ENCODE measurements at regions not wholly inside any gene's neighbourhood (a gene's known extent, or its start where the extent isn't known, plus 50 kb on each side); places are given as distances from the start of the nearest gene placed in this dataset.
"Not testable (repeated sequence)": the region's sequence is repeated elsewhere in the genome, so short reads cannot be mapped to it uniquely, and the experiment has no call there.

DNA sequence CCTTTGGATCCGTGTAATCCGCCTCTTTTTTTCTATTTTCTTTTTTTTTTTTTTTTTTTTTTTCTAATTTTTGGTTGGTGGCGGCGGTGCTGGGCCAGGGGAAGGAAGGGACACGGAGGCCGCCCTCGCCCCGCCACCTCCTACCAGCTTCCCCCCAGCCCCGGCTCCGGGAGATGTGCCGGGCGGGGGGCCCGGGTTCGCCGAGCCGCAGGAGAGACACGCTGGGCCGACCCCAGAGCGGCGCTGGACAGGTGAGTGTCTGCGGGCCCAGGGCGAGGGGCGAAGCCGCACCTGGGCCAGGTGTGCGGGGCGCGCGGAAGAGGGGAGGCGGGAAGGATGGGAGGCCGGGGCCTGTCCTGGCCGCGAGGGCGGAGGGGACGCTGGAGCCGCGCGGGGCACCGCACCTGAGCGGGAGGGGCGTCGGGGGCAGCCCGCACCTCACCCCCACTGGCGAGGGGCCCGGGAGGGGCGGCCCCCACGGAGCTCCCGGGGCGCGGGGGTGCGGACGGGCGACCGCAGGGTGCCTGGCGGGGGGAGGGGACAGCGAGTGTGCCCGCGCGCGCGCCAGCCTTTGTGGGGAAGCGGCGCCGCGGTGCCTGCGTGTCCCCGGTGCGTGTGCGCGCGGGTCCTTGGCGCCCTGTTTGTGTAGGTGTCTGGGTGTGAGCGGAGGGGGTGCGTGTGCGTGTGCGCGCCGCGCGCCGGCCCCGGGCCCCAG is 114.8 kb downstream of the CRLF3 start:
- TF ChIP-seq, protein P1, sequence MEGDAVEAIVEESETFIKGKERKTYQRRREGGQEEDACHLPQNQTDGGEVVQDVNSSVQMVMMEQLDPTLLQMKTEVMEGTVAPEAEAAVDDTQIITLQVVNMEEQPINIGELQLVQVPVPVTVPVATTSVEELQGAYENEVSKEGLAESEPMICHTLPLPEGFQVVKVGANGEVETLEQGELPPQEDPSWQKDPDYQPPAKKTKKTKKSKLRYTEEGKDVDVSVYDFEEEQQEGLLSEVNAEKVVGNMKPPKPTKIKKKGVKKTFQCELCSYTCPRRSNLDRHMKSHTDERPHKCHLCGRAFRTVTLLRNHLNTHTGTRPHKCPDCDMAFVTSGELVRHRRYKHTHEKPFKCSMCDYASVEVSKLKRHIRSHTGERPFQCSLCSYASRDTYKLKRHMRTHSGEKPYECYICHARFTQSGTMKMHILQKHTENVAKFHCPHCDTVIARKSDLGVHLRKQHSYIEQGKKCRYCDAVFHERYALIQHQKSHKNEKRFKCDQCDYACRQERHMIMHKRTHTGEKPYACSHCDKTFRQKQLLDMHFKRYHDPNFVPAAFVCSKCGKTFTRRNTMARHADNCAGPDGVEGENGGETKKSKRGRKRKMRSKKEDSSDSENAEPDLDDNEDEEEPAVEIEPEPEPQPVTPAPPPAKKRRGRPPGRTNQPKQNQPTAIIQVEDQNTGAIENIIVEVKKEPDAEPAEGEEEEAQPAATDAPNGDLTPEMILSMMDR (IDR thresholded peaks at IDR 0.05; ENCODE audit: low read depth, low read length), result not testable (repeated sequence)
- TF ChIP-seq, protein P2, sequence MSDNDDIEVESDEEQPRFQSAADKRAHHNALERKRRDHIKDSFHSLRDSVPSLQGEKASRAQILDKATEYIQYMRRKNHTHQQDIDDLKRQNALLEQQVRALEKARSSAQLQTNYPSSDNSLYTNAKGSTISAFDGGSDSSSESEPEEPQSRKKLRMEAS (IDR thresholded peaks at IDR 0.05; ENCODE audit: low read depth, low read length), result not testable (repeated sequence)
- TF ChIP-seq POLR2A (IDR thresholded peaks at IDR 0.05; ENCODE audit: extremely low read depth, insufficient read length); MYC (IDR thresholded peaks at IDR 0.05; ENCODE audit: low read depth, low read length): not testable (repeated sequence)

Data from NB4 (cell line).